ENCODE measurements at regions not wholly inside any gene's neighbourhood (a gene's known extent, or its start where the extent isn't known, plus 50 kb on each side); places are given as distances from the start of the nearest gene placed in this dataset.

DNA sequence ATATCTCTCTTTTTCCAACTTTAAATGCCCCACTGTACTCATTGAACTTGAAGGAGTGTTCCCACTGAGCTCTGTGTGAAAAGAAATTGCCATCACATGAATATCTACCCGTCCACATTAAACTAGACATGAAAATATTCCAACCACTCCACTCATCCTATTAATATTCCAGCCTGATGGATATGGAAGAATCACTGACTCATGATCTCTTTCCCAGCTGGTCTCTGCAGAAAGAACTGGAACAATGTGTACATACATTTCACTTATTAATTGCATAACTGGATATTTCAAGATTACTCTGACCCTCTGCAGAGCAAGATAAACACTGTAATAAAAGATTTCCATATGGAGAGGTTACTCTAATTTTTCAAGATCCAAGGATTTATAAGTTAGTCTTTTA lies 711.1 kb upstream of the LRRC4C start:
- TF ChIP-seq, protein P1, sequence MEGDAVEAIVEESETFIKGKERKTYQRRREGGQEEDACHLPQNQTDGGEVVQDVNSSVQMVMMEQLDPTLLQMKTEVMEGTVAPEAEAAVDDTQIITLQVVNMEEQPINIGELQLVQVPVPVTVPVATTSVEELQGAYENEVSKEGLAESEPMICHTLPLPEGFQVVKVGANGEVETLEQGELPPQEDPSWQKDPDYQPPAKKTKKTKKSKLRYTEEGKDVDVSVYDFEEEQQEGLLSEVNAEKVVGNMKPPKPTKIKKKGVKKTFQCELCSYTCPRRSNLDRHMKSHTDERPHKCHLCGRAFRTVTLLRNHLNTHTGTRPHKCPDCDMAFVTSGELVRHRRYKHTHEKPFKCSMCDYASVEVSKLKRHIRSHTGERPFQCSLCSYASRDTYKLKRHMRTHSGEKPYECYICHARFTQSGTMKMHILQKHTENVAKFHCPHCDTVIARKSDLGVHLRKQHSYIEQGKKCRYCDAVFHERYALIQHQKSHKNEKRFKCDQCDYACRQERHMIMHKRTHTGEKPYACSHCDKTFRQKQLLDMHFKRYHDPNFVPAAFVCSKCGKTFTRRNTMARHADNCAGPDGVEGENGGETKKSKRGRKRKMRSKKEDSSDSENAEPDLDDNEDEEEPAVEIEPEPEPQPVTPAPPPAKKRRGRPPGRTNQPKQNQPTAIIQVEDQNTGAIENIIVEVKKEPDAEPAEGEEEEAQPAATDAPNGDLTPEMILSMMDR (IDR thresholded peaks at IDR 0.05): no peak
- no peak for TF ChIP-seq POLR2A (IDR thresholded peaks at IDR 0.05)

Measured in Peyer's patch (tissue), 4 donors.